ENCODE measurements at regions not wholly inside any gene's neighbourhood (a gene's known extent, or its start where the extent isn't known, plus 50 kb on each side); places are given as distances from the start of the nearest gene placed in this dataset.

DNA sequence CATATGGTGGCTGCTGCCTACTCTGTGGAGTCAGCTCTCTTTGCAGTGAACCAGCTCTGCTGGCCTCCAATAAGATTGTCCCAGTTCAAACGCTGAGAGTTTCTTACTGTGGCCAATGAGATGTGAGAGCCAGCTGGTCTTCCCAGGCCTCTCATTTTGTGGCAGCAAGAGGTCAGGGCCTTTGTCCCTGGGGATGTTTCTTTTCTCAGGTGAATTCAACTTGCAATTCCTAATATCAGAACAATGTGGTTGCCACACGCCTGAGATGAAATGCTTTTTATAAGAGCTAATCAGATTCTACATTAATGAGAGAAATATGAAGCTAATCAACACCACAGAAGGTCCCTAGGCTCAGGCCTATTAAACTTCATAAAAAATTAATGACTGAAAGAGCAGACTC, 660.1 kb upstream of the CAMK1G start:
- no peak for DNase-seq

DNA sequence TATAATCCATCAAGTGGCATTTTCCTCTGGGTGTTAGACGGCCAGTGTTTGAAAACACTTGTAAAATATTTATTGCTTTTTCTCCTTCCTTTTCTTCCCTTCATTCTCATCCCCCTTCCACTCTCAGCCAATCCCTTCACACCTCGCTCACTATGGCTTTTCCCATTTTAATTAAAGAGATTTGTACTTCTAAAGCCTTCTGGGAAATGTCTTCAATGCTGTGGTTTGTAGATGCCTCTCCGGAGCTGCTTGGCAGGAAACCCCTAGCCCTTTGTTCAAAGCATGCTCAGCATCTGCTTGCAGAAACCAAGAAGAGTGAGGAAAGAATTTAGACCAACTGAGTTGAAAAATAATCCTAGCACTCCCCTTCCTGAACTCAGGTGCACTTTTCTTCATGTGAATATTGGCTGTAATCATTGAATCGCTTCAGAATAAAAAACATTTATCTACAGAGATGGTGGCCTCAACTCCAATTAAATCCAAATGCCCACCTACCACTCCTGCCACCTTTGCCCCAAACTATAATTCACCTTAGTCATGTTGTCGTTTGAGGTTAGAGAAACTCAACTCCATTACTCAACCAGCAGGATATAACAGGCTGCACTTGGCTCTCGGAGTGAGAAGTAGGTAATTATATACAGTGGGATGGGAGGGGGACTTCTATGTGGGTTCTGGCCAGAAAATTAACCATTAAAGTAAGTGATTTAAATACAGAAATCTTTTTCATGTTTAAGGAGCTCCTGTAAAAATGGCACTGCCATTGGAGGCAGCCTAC, 659.4 kb upstream of the CAMK1G start:
- no peak for DNase-seq

GRCh38 chr1:208924928-208925327, 658.6 kb upstream of the CAMK1G start:
- DNase-seq: no peak

- DNase-seq: no peak
Observed at GRCh38 chr1:208928349-208929010, 655.0 kb upstream of the CAMK1G start.

GRCh38 chr1:208929575-208929974, 653.9 kb upstream of the CAMK1G start:
- no peak for DNase-seq

DNA sequence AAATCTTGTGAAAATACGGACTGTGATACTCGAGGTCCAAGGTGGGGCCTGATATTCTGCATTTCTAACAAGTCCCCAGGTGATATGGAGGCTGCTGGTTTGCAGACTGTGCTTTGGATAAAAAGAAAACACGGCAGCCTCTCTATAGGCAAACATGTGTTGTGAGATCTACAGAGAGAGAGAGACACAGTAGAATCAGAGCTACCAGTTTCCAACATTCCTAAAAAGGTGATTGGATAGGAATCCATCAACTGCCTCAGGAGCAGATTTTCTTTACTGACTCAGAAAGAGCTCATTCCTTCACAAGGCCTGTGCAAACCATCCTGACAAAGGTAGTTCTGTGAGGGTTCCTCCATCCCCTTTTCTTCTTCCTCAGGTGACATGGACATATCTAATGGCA, 651.6 kb upstream of the CAMK1G start:
- no peak for DNase-seq

GRCh38 chr1:208933984-208934525, 649.5 kb upstream of the CAMK1G start:
- DNase-seq: no peak

GRCh38 chr1:208934933-208935332, 648.6 kb upstream of the CAMK1G start:
- no peak for DNase-seq

GRCh38 chr1:208935517-208936187, 647.9 kb upstream of the CAMK1G start:
- DNase-seq: no peak

GRCh38 chr1:208939537-208940085, 643.9 kb upstream of the CAMK1G start:
- no peak for DNase-seq

GRCh38 chr1:208942394-208943130, 641.0 kb upstream of the CAMK1G start:
- DNase-seq: no peak

DNA sequence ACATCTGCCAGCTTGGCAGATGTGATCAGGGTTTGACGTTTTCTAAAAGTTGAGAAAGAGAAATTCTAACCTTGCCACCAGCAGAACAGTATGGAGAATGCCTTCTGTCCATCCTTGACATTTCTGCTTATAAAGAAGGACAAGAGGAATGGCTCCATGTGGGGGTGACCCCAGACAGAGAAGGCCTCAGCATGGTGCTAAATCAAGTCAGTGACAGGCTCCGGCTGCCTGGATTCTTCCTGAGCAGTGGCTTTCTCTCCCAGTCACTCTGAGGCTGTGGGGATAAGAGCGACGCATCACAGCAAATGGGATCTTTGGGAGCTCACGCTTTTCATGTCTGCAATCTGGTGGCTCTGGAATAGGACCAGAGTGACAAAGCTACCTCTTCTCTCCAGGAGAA, 640.2 kb upstream of the CAMK1G start:
- no peak for DNase-seq

DNA sequence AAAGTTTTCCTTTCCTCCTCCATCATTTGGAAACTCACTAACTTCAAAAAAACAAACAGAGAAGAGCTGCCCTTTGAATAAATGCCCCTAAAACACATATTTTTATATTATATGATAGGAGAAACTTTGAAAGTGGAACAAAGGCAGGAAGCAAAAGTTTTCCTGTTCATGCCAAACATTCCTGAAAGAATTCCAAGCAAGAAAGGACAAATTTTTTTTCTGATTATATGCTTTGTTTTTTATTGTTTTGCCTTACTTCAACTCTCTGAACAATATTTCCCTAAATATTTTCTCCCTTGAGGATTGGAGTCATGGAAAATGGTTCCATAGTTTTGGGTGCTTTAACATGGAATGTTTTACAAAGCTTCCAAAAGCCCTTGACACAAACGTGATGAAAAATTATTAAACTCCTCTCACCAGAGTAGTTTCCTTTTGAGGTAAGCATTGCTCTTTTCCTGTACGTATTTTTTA, 638.5 kb upstream of the CAMK1G start:
- DNase-seq: no peak

GRCh38 chr1:208950206-208950605, 633.3 kb upstream of the CAMK1G start:
- DNase-seq: no peak

- no peak for DNase-seq
Observed at GRCh38 chr1:208951026-208951525, 632.4 kb upstream of the CAMK1G start.

DNA sequence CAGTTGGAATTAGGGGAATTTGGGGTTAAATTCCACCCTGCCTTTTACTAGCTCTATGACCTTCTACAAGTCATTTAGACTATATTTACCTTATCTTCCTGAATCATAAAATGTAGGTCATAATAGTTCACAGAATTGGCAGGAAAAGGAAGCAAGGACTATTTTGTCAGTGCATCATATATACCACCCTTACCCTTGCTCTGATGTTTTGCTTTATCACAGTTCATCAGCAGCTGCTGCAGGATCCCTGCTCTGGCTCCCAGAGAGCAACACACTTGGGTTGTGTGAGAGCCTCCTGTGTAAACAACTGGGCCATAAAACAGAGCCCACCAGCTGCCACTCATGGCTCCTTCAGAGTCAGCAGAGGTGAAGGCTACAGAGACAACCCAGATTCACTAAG, 631.6 kb upstream of the CAMK1G start:
- no peak for DNase-seq

DNA sequence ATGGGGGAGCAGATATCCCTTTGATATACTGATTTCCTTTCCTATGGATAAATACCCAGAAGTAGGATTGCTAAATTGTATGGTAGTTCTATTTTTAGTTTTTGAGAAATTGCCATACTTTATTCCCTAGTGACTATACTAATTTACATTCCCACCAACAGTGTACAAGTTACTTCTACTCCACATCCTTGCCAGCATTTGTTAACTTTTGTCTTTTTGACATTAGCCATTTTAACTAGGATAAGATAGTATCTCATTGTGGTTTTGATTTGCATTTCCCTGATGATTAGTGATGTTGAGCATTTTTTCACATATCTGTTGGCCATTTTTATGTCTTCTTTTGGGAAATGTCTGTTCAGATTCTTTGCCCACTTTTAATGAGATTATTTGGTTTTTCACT, 620.6 kb upstream of the CAMK1G start:
- no peak for DNase-seq

DNA sequence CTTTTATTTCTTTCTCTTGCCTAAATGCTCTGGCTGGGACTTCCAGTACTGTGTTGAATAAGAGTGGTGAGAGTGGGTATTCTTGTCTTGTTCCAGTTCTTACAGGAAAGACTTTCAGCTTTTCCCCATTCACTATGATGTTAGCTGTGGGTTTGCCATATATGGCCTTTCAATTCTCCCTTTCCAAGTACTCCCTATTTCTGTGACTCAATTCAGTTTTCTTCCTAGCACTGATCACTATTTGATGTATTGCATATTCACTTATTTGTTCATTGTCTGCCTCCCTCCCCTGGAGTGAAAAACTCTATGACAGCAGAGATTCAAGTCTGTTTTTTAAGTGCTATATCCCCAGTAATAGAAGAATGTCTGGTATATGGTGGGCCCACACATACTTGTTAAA, 618.2 kb upstream of the CAMK1G start:
- DNase-seq: no peak

- no peak for DNase-seq
Observed at GRCh38 chr1:208967334-208967733, 616.2 kb upstream of the CAMK1G start.

GRCh38 chr1:208974717-208975116, 608.8 kb upstream of the CAMK1G start:
- DNase-seq: no peak

DNA sequence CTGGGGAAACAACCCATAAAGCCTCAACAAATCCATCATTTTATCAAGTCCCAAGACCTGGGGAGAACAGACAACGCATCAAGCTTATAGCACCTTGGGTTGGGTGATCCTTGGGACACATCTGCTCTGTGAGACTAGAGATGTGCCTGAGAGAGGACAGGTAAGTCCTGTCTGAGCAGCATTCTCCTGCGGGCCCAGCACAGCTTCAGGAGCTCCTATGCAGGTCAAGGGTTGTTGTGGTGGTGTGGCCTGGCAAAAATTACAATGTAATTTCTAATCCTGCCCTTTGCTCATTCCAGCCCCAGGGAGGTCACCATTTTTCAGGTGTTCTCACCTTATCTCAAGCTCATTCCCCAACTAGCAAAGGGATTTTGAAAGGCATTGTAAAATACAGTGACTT, 608.1 kb upstream of the CAMK1G start:
- DNase-seq: no peak

DNA sequence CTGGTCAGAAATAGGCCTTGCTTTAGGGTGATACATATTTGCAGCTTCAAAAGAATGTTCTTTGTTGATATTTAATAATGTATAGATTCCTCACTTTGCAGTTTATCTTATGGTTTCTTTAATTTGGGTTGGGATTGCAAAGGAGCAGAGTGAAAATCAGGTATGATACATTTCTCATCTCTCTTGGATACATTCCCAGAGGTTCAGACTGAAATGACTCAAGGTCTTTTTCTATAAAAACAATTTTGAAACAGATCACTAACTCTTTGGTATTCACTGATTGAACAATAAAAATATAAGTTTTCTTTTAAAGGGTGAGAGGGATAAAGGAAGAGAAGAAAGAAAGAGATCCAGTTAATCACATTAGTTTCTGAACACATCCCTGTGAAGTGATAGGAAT, 606.5 kb upstream of the CAMK1G start:
- DNase-seq: no peak

All from RPMI8226 (cell line).